ENCODE measurements at regions not wholly inside any gene's neighbourhood (a gene's known extent, or its start where the extent isn't known, plus 50 kb on each side); places are given as distances from the start of the nearest gene placed in this dataset.

DNA sequence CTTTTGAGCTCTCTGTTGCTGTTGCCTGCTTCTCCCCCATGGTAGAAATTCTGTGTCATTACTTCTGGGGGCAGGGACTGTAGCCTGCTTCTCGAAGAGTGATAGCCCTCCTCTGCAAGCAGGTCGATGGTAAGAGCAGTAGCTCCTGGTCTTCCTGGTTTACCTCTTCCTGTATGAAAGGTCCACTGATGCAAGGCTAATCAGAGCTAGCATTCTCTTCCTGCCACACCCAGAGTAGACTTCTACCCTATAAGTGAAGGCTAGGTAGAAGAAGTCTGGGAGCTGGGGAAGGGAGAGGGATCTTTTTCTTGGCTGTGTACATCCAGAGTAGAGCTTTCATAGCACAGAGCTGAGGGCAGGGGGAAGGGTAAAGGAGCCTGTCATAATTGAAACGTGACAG is 357.0 kb downstream of the SQOR start:
- Histone ChIP-seq H4K91ac (ENCODE audit: insufficient read depth, low read depth, low read length) (no peak overlapping the region), H3K27ac (ENCODE audit: insufficient read depth, low read length) (no peak overlapping the region), H3K4me3 (ENCODE audit: insufficient read depth, low read depth, low read length) (no peak overlapping the region), H3K9me3 (ENCODE audit: control insufficient read depth, insufficient read depth, low read length) (peaks cover 3% of the 10 kb centered on the region), H2AFZ (replicated peaks; ENCODE audit: low read length, poor library complexity) (no peak overlapping the region), H3K4ac (ENCODE audit: low read depth, low read length) (no peak overlapping the region), H2BK5ac (ENCODE audit: low read depth, low read length, poor library complexity, severe bottlenecking) (no peak overlapping the region), H4K8ac (ENCODE audit: low read depth in 2 of 2, low read length in 2 of 2) (no peak overlapping the region), H3K27me3 (ENCODE audit: control insufficient read depth, insufficient read depth, low read length) (no peaks in the 10 kb centered on the region), H3K56ac (ENCODE audit: extremely low read depth, insufficient read depth, low read length) (no peak overlapping the region), H3K14ac (replicated peaks; ENCODE audit: low read depth, low read length) (no peak overlapping the region), H4K5ac (ENCODE audit: low read depth, low read length) (no peak overlapping the region), H3K9ac (ENCODE audit: low read depth, low read length) (no peak overlapping the region), H4K20me1 (ENCODE audit: insufficient read depth, low read length) (no peaks in the 10 kb centered on the region), H2AK9ac (replicated peaks; ENCODE audit: low read depth, low read length, poor library complexity) (no peak overlapping the region), H3K23ac (ENCODE audit: low read depth, low read length) (no peak overlapping the region), H2AK5ac (ENCODE audit: low read depth, low read length) (no peak overlapping the region), H2BK15ac (ENCODE audit: low read depth, low read length) (no peak overlapping the region), H2BK120ac (ENCODE audit: low read depth, low read length) (no peak overlapping the region), H3K4me2 (ENCODE audit: low read depth, low read length) (no peak overlapping the region), H3K9me1 (ENCODE audit: insufficient read depth, low read length) (no peaks in the 10 kb centered on the region), H2BK20ac (ENCODE audit: low read depth, low read length) (no peak overlapping the region), H3K18ac (ENCODE audit: low read depth, low read length) (no peak overlapping the region), H3K4me1 (ENCODE audit: control insufficient read depth, insufficient read depth, low read length) (no peaks in the 10 kb centered on the region), H3K79me1 (ENCODE audit: low read depth in 1 of 2, low read length in 2 of 2) (no peaks in the 10 kb centered on the region), H3K36me3 (ENCODE audit: control insufficient read depth, insufficient read depth, low read length) (no peaks in the 10 kb centered on the region)
- TF ChIP-seq SMC3 (IDR thresholded peaks at IDR 0.05; ENCODE audit: low read depth, low read length) (no peak), RAD21 (IDR thresholded peaks at IDR 0.05; ENCODE audit: low read length) (no peak), RCOR1 (IDR thresholded peaks at IDR 0.05; ENCODE audit: insufficient replicate concordance, low read length) (no peak), BHLHE40 (IDR thresholded peaks at IDR 0.05; ENCODE audit: low read depth, low read length) (no peak), MAFK (IDR thresholded peaks at IDR 0.05; ENCODE audit: low read depth, low read length) (no peak), FOS (IDR thresholded peaks at IDR 0.05; ENCODE audit: low read depth, low read length) (no peak), NFE2L2 (IDR thresholded peaks at IDR 0.05; ENCODE audit: low read depth, low read length) (no peak), CHD1 (IDR thresholded peaks at IDR 0.05; ENCODE audit: low read depth, low read length) (no peak), POLR2A (IDR thresholded peaks at IDR 0.05; ENCODE audit: low read depth, low read length) (no peak), MXI1 (IDR thresholded peaks at IDR 0.05; ENCODE audit: borderline replicate concordance, low read depth, low read length) (no peak), MAZ (IDR thresholded peaks at IDR 0.05; ENCODE audit: borderline replicate concordance, low read depth, low read length) (no peak), CEBPB (IDR thresholded peaks at IDR 0.05; ENCODE audit: low read depth, low read length) (no peak), RFX5 (IDR thresholded peaks at IDR 0.05; ENCODE audit: low read depth, low read length) (no peak)
- TF ChIP-seq, protein P1, sequence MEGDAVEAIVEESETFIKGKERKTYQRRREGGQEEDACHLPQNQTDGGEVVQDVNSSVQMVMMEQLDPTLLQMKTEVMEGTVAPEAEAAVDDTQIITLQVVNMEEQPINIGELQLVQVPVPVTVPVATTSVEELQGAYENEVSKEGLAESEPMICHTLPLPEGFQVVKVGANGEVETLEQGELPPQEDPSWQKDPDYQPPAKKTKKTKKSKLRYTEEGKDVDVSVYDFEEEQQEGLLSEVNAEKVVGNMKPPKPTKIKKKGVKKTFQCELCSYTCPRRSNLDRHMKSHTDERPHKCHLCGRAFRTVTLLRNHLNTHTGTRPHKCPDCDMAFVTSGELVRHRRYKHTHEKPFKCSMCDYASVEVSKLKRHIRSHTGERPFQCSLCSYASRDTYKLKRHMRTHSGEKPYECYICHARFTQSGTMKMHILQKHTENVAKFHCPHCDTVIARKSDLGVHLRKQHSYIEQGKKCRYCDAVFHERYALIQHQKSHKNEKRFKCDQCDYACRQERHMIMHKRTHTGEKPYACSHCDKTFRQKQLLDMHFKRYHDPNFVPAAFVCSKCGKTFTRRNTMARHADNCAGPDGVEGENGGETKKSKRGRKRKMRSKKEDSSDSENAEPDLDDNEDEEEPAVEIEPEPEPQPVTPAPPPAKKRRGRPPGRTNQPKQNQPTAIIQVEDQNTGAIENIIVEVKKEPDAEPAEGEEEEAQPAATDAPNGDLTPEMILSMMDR (conservative IDR thresholded peaks at IDR 0.05; ENCODE audit: low read depth, low read length), result no peak
- TF ChIP-seq, protein P2, sequence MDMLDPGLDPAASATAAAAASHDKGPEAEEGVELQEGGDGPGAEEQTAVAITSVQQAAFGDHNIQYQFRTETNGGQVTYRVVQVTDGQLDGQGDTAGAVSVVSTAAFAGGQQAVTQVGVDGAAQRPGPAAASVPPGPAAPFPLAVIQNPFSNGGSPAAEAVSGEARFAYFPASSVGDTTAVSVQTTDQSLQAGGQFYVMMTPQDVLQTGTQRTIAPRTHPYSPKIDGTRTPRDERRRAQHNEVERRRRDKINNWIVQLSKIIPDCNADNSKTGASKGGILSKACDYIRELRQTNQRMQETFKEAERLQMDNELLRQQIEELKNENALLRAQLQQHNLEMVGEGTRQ (IDR thresholded peaks at IDR 0.05; ENCODE audit: low read depth, low read length), result no peak
- TF ChIP-seq, protein P3, sequence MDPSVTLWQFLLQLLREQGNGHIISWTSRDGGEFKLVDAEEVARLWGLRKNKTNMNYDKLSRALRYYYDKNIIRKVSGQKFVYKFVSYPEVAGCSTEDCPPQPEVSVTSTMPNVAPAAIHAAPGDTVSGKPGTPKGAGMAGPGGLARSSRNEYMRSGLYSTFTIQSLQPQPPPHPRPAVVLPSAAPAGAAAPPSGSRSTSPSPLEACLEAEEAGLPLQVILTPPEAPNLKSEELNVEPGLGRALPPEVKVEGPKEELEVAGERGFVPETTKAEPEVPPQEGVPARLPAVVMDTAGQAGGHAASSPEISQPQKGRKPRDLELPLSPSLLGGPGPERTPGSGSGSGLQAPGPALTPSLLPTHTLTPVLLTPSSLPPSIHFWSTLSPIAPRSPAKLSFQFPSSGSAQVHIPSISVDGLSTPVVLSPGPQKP (IDR thresholded peaks at IDR 0.05; ENCODE audit: borderline replicate concordance, low read depth, low read length), result no peak
- ATAC-seq (ENCODE audit: low read depth), result no peak
- in situ Hi-C loops (cut with MboI; ENCODE audit: low sequenced_read_pairs), result no loop called here
- no peak for DNase-seq
- dilution Hi-C loops (cut with HindIII; ENCODE audit: low sequenced_read_pairs, unreplicated experiment), result no loop called here
- no CpG with 5 or more reads among the region's 3 CpGs for WGBS, 2 experiments (ENCODE audit: extremely low coverage in 2 of 2, insufficient read length in 1 of 2)
- ChIA-PET CTCF (no interaction called here), POLR2A (ENCODE audit: unreplicated experiment) (no interaction called here)
- intact Hi-C loops (cut with micrococcal nuclease), result no loop called here
- no TSS peak for BruUV-seq (replicated peaks)

All from IMR-90 (cell line).